Rectal smooth muscle tissue (tissue), 1 donor: ENCODE measurements at regions not wholly inside any gene's neighbourhood (a gene's known extent, or its start where the extent isn't known, plus 50 kb on each side); places are given as distances from the start of the nearest gene placed in this dataset.

Experiments
- H3K27ac ChIP-seq: one replicate; pipeline ENCODE4 v1.7.0; 2013; ENCODE audit warnings: low read depth, low read length, inconsistent platforms
- H3K27me3 ChIP-seq: one replicate; pipeline ENCODE4 v1.7.0; 2013; ENCODE audit warnings: low read length; ENCODE audit not compliant: control insufficient read depth, insufficient read depth
- H3K36me3 ChIP-seq: one replicate; pipeline ENCODE4 v1.7.0; 2013; ENCODE audit warnings: low read length; ENCODE audit not compliant: control insufficient read depth, insufficient read depth
- H3K4me1 ChIP-seq: one replicate; pipeline ENCODE4 v1.7.0; 2013; ENCODE audit warnings: low read length; ENCODE audit not compliant: control insufficient read depth, insufficient read depth
- H3K4me3 ChIP-seq: one replicate; pipeline ENCODE4 v1.7.0; 2013; ENCODE audit warnings: low read length
- H3K9ac ChIP-seq: one replicate; pipeline ENCODE4 v1.7.0; 2013; ENCODE audit warnings: low read length

GRCh38 chr4:160143574-160143973, 1040.7 kb downstream of the RAPGEF2 start:
- H3K4me3 ChIP-seq = no peak overlapping the region
- no peak overlapping the region for H3K9ac ChIP-seq
- H3K27me3 ChIP-seq = no peaks in the 10 kb centered on the region
- no peaks in the 10 kb centered on the region for H3K36me3 ChIP-seq
- no peak overlapping the region for H3K27ac ChIP-seq
- H3K4me1 ChIP-seq = no peaks in the 10 kb centered on the region

- Histone ChIP-seq H3K4me1 (no peaks in the 10 kb centered on the region), H3K9ac (no peak overlapping the region), H3K36me3 (no peaks in the 10 kb centered on the region), H3K27ac (no peak overlapping the region), H3K4me3 (no peak overlapping the region), H3K27me3 (no peaks in the 10 kb centered on the region)
Measured at GRCh38 chr4:160159457-160159856, 1056.6 kb downstream of the RAPGEF2 start.

GRCh38 chr4:160161026-160161425, 1058.1 kb downstream of the RAPGEF2 start:
- no peaks in the 10 kb centered on the region for H3K36me3 ChIP-seq
- no peak overlapping the region for H3K4me3 ChIP-seq
- no peak overlapping the region for H3K27ac ChIP-seq
- H3K4me1 ChIP-seq = no peaks in the 10 kb centered on the region
- H3K27me3 ChIP-seq = no peaks in the 10 kb centered on the region
- H3K9ac ChIP-seq = no peak overlapping the region

- H3K27ac ChIP-seq = no peak overlapping the region
- no peak overlapping the region for H3K4me3 ChIP-seq
- H3K9ac ChIP-seq = no peak overlapping the region
- no peaks in the 10 kb centered on the region for H3K4me1 ChIP-seq
- H3K27me3 ChIP-seq = no peaks in the 10 kb centered on the region
- no peaks in the 10 kb centered on the region for H3K36me3 ChIP-seq
Measured at GRCh38 chr4:160175064-160175643, 1072.3 kb downstream of the RAPGEF2 start.

- Histone ChIP-seq H3K4me1 (no peaks in the 10 kb centered on the region), H3K9ac (no peak overlapping the region), H3K27me3 (no peaks in the 10 kb centered on the region), H3K27ac (no peak overlapping the region), H3K4me3 (no peak overlapping the region), H3K36me3 (no peaks in the 10 kb centered on the region)
Measured at GRCh38 chr4:160180211-160180610, 1077.3 kb downstream of the RAPGEF2 start.

- Histone ChIP-seq H3K36me3 (no peaks in the 10 kb centered on the region), H3K4me3 (no peak overlapping the region), H3K4me1 (no peaks in the 10 kb centered on the region), H3K27me3 (no peaks in the 10 kb centered on the region), H3K9ac (no peak overlapping the region), H3K27ac (no peak overlapping the region)
Measured at GRCh38 chr4:160182727-160183126, 1079.8 kb downstream of the RAPGEF2 start.

- H3K27me3 ChIP-seq = no peaks in the 10 kb centered on the region
- H3K4me3 ChIP-seq = no peak overlapping the region
- no peaks in the 10 kb centered on the region for H3K36me3 ChIP-seq
- no peak overlapping the region for H3K9ac ChIP-seq
- H3K4me1 ChIP-seq = no peaks in the 10 kb centered on the region
- H3K27ac ChIP-seq = no peak overlapping the region
Measured at GRCh38 chr4:160184884-160185283, 1082.0 kb downstream of the RAPGEF2 start.

GRCh38 chr4:160193787-160194186, 1090.9 kb downstream of the RAPGEF2 start:
- Histone ChIP-seq H3K9ac (no peak overlapping the region), H3K4me1 (no peaks in the 10 kb centered on the region), H3K27me3 (no peaks in the 10 kb centered on the region), H3K27ac (no peak overlapping the region), H3K36me3 (no peaks in the 10 kb centered on the region), H3K4me3 (no peak overlapping the region)

- H3K4me1 ChIP-seq = no peaks in the 10 kb centered on the region
- H3K27ac ChIP-seq = no peak overlapping the region
- H3K27me3 ChIP-seq = no peaks in the 10 kb centered on the region
- no peak overlapping the region for H3K9ac ChIP-seq
- no peak overlapping the region for H3K4me3 ChIP-seq
- no peaks in the 10 kb centered on the region for H3K36me3 ChIP-seq
Measured at GRCh38 chr4:160194716-160195115, 1091.8 kb downstream of the RAPGEF2 start.

- H3K9ac ChIP-seq = no peak overlapping the region
- H3K27ac ChIP-seq = no peak overlapping the region
- no peaks in the 10 kb centered on the region for H3K27me3 ChIP-seq
- no peaks in the 10 kb centered on the region for H3K36me3 ChIP-seq
- H3K4me1 ChIP-seq = no peaks in the 10 kb centered on the region
- H3K4me3 ChIP-seq = no peak overlapping the region
Measured at GRCh38 chr4:160202802-160203201, 1099.9 kb downstream of the RAPGEF2 start.

- no peak overlapping the region for H3K9ac ChIP-seq
- no peaks in the 10 kb centered on the region for H3K4me1 ChIP-seq
- no peaks in the 10 kb centered on the region for H3K36me3 ChIP-seq
- no peaks in the 10 kb centered on the region for H3K27me3 ChIP-seq
- H3K4me3 ChIP-seq = no peak overlapping the region
- H3K27ac ChIP-seq = no peak overlapping the region
Measured at GRCh38 chr4:160212078-160212477, 1109.2 kb downstream of the RAPGEF2 start.

GRCh38 chr4:160213366-160213765, 1110.5 kb downstream of the RAPGEF2 start:
- no peak overlapping the region for H3K27ac ChIP-seq
- H3K4me3 ChIP-seq = no peak overlapping the region
- H3K27me3 ChIP-seq = no peaks in the 10 kb centered on the region
- H3K9ac ChIP-seq = no peak overlapping the region
- H3K36me3 ChIP-seq = no peaks in the 10 kb centered on the region
- no peaks in the 10 kb centered on the region for H3K4me1 ChIP-seq

- H3K4me3 ChIP-seq = no peak overlapping the region
- H3K27me3 ChIP-seq = no peaks in the 10 kb centered on the region
- no peaks in the 10 kb centered on the region for H3K4me1 ChIP-seq
- no peaks in the 10 kb centered on the region for H3K36me3 ChIP-seq
- H3K27ac ChIP-seq = no peak overlapping the region
- no peak overlapping the region for H3K9ac ChIP-seq
Measured at GRCh38 chr4:160217352-160217751, 1114.5 kb downstream of the RAPGEF2 start.
